ENCODE measurements at regions not wholly inside any gene's neighbourhood (a gene's known extent, or its start where the extent isn't known, plus 50 kb on each side); places are given as distances from the start of the nearest gene placed in this dataset.
A peak's percentile ranks its signal among the peaks of the same experiment; 100 is the strongest.

- no peak for TF ChIP-seq CTCF (conservative IDR thresholded peaks at IDR 0.05)
- no peak overlapping the region for H3K27ac ChIP-seq
These were observed 211.6 kb upstream of the LRRN1 start for GRCh38 chr3:3587647-3587972.

- TF ChIP-seq CTCF (conservative IDR thresholded peaks at IDR 0.05), result no peak
- H3K27ac ChIP-seq, result no peak overlapping the region
These were observed 212.2 kb upstream of the LRRN1 start for GRCh38 chr3:3586843-3587646.

GRCh38 chr3:3586336-3586735 is 212.9 kb upstream of the LRRN1 start:
- no peak for TF ChIP-seq CTCF (conservative IDR thresholded peaks at IDR 0.05)
- no peak overlapping the region for H3K27ac ChIP-seq

GRCh38 chr3:3579658-3580057 is 219.6 kb upstream of the LRRN1 start:
- TF ChIP-seq CTCF (conservative IDR thresholded peaks at IDR 0.05), result no peak
- peak overlapping the region; percentile 13; the same call in 1 of the 2 replicates for H3K27ac ChIP-seq

GRCh38 chr3:3578718-3579117 is 220.5 kb upstream of the LRRN1 start:
- no peak for TF ChIP-seq CTCF (conservative IDR thresholded peaks at IDR 0.05)
- H3K27ac ChIP-seq, result no peak overlapping the region

- no peak overlapping the region for H3K27ac ChIP-seq
- TF ChIP-seq CTCF (conservative IDR thresholded peaks at IDR 0.05), result no peak
These were observed 221.4 kb upstream of the LRRN1 start for GRCh38 chr3:3577823-3578222.

GRCh38 chr3:3573341-3573740 is 225.9 kb upstream of the LRRN1 start:
- no peak overlapping the region for H3K27ac ChIP-seq
- TF ChIP-seq CTCF (conservative IDR thresholded peaks at IDR 0.05), result no peak

Data from VCaP (cell line).